ENCODE measurements at regions not wholly inside any gene's neighbourhood (a gene's known extent, or its start where the extent isn't known, plus 50 kb on each side); places are given as distances from the start of the nearest gene placed in this dataset.
"Not testable (repeated sequence)": the region's sequence is repeated elsewhere in the genome, so short reads cannot be mapped to it uniquely, and the experiment has no call there.

DNA sequence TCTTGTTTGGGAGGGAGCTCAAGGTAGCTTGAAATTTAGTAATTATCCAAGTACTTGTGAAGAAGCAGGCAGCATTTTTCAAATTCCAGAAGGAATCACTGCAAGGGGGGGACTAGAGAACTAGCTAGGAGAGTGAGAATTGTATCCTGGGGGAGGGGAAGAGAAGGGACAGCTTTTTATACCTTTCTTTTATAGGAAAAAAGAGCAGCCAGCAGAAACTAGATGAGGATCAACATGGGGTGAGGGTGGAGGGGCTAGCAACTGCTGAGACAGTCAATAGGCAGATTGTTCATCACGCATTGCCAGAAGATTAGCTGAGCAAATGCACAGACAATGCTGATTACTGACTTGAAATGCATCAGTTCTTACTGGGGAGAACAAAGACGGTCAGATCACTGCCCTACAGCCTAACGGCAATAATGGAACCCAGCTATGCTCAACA lies 514.3 kb upstream of the CITED2 start:
- no peaks in the 10 kb centered on the region for H3K9me3 Mint-ChIP-seq (ENCODE audit: low read depth)
- no peaks in the 10 kb centered on the region for H3K4me1 Mint-ChIP-seq
- no peaks in the 10 kb centered on the region for H3K36me3 Mint-ChIP-seq (ENCODE audit: low read depth)
- POLR2A ChIA-PET: no interaction called here
- peaks cover 6% of the 10 kb centered on the region for H3K27me3 Mint-ChIP-seq
- no peak overlapping the region for H3K27ac Mint-ChIP-seq
- DNase-seq (no peak), ATAC-seq (no peak)
- intact Hi-C loops (cut with DNase I, micrococcal nuclease): no loop called here
- no peak overlapping the region for H3K4me3 Mint-ChIP-seq
- CTCF ChIA-PET: interaction anchor here (1.4 kb wide), 1 partner anchor 15 kb away, joined by 3 read pairs; no protein-coding TSS in a partner anchor

DNA sequence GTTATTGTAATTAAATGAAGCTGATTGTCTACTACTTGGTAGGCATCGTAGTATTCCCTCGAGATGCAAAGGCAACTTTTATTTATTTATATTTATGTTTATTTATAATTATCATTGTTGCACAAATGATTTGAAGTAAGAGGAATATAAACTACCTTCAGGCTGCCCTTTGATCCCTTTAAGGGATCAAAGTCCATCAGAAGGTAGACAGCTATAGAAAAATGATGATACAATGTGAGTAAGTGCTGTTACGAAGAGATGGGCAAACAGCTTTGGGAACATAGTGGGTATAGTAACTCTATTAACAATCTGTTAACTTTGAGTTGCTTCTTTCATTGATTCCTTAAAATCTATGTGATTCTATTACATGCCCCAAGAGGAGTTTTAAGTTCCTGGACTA lies 512.8 kb upstream of the CITED2 start:
- Mint-ChIP-seq H3K27me3 (peaks cover 6% of the 10 kb centered on the region), H3K36me3 (ENCODE audit: low read depth) (no peaks in the 10 kb centered on the region), H3K4me1 (no peaks in the 10 kb centered on the region), H3K27ac (no peak overlapping the region), H3K9me3 (ENCODE audit: low read depth) (no peaks in the 10 kb centered on the region), H3K4me3 (no peak overlapping the region)
- ChIA-PET CTCF (no interaction called here), POLR2A (no interaction called here)
- DNase-seq (no peak), ATAC-seq (no peak)
- intact Hi-C loops (cut with DNase I, micrococcal nuclease): no loop called here

DNA sequence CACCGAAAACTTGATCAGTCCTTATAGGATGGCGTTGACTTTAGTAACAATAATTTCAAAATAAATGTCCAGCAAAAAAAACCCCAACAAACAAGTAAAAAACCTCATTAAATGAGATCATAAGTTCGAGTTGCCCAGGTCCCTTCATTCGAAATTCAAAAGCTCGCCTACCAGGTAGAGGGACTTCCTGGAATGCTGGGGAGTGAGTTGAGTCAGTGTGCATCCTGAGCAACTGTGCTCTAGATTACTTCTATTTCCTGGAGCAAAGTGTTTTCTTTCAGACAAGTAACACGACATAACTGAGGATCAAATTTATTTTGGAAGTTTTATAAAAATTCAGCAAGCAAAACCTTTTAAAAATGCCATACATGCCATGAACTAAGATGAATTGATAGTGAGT lies 511.9 kb upstream of the CITED2 start:
- H3K27me3 Mint-ChIP-seq: peaks cover 4% of the 10 kb centered on the region
- H3K9me3 Mint-ChIP-seq (ENCODE audit: low read depth): no peaks in the 10 kb centered on the region
- H3K4me1 Mint-ChIP-seq: peaks cover 2% of the 10 kb centered on the region
- intact Hi-C loops (cut with DNase I, micrococcal nuclease): no loop called here
- DNase-seq: no peak
- no peak for ATAC-seq
- POLR2A ChIA-PET: no interaction called here
- H3K4me3 Mint-ChIP-seq: no peak overlapping the region
- no peaks in the 10 kb centered on the region for H3K36me3 Mint-ChIP-seq (ENCODE audit: low read depth)
- H3K27ac Mint-ChIP-seq: no peak overlapping the region
- CTCF ChIA-PET: no interaction called here

DNA sequence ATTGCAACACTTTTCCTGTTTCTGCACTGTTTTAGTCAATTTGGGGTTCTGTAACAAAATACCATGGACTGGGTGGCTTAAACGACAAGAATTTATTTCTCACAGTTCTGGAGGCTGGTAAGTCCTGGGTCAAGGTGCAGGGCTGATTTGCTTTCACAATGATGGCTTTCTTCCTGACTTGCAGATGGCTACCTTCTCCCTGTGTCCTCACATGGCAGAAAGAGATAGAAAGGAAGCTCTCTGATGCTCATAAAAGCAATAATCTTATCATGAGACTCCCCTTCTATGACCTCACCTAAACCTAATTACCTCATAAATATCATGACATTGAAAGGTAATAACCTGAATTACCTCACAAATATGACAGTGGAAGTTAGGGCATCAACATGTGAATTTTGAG lies 511.5 kb upstream of the CITED2 start:
- Mint-ChIP-seq H3K27ac (no peak overlapping the region), H3K27me3 (peaks cover 4% of the 10 kb centered on the region)

DNA sequence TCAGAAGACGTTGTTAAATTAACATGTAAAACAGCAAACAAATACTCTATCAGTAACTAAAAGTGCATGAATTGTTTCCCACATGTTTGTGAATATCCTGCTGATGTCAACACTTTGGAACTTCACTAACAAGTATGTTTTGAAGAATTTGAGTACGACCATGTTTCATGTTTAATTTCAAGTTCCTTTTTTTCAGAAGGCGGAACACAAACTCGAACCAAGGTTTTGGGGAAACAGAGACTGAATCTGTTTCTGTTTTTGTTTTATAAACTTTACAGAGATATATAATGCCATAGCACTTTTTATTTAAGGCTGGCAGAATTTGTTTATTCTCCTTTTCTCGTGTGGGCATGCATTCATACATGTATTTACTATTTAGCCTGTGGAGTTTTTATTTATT lies 509.3 kb upstream of the CITED2 start:
- ChIA-PET POLR2A (no interaction called here), CTCF (interaction anchor here (0.9 to 1.1 kb wide), 2 partner anchors 9 to 14 kb away, joined by 3 read pairs; no protein-coding TSS in a partner anchor)
- no peak for ATAC-seq
- intact Hi-C loops (cut with DNase I, micrococcal nuclease): loop anchor here in 1 of 2 experiments (2.0 to 5.0 kb wide), 3 partner anchors 506 to 1679 kb away; no protein-coding TSS in a partner anchor
- Mint-ChIP-seq H3K4me3 (no peak overlapping the region), H3K9me3 (ENCODE audit: low read depth) (no peaks in the 10 kb centered on the region), H3K27ac (no peak overlapping the region), H3K36me3 (ENCODE audit: low read depth) (no peaks in the 10 kb centered on the region), H3K4me1 (peaks cover 2% of the 10 kb centered on the region), H3K27me3 (peaks cover 3% of the 10 kb centered on the region)
- no peak for DNase-seq

More for the DNA sequence above, 511.5 kb upstream of the CITED2 start:
- ChIA-PET POLR2A (no interaction called here), CTCF (no interaction called here)
- ATAC-seq (no peak), DNase-seq (no peak)
- intact Hi-C loops (cut with DNase I, micrococcal nuclease): no loop called here
- H3K9me3 Mint-ChIP-seq (ENCODE audit: low read depth): no peaks in the 10 kb centered on the region
- H3K4me1 Mint-ChIP-seq: peaks cover 2% of the 10 kb centered on the region
- H3K4me3 Mint-ChIP-seq: no peak overlapping the region
- H3K36me3 Mint-ChIP-seq (ENCODE audit: low read depth): no peaks in the 10 kb centered on the region

DNA sequence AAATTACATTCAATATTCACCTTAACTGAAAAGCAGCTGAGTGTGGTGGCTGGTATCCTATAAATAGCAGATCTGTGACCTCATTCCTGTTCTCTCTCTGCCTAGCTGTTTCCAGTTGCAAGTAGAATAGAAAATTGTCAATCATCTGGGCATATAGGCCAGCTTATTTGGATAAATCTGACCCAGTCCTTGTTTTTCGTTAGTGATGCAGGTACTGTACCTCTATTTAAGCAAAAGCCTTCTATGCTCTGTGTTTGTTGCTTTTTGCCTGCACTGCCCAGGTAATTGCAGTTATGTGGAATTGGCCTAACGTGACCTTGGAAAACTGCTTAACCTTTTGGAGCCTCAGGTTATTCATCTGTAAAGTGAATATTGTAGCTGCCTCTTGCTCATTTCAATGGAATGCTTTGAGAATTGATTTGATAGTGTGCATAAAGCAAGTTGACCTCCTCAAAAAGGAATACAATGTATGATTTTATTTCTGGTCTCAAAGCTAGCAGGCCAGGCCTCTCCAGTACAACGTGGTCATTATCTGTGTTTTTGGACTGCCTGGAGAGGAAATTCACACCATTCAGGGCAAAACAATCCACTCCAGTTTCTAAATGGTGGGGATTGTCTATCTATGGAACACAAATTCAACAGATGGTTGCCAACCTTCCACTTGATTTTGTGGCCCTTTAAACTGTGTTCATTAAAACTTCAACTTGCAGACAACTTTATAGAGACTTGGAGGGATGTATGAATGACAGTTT lies 508.7 kb upstream of the CITED2 start:
- peaks cover 2% of the 10 kb centered on the region for H3K4me1 Mint-ChIP-seq
- POLR2A ChIA-PET: no interaction called here
- peaks cover 2% of the 10 kb centered on the region for H3K27me3 Mint-ChIP-seq
- H3K9me3 Mint-ChIP-seq (ENCODE audit: low read depth): no peaks in the 10 kb centered on the region
- DNase-seq (no peak), ATAC-seq (no peak)
- H3K36me3 Mint-ChIP-seq (ENCODE audit: low read depth): no peaks in the 10 kb centered on the region
- H3K4me3 Mint-ChIP-seq: no peak overlapping the region
- no peak overlapping the region for H3K27ac Mint-ChIP-seq
- intact Hi-C loops (cut with DNase I, micrococcal nuclease): loop anchor here in 1 of 2 experiments (2.0 to 5.0 kb wide), 3 partner anchors 506 to 1680 kb away; no protein-coding TSS in a partner anchor
- CTCF ChIA-PET: interaction anchor here (0.9 to 1.1 kb wide), 2 partner anchors 8 to 120 kb away, joined by 3 to 4 read pairs; no protein-coding TSS in a partner anchor

DNA sequence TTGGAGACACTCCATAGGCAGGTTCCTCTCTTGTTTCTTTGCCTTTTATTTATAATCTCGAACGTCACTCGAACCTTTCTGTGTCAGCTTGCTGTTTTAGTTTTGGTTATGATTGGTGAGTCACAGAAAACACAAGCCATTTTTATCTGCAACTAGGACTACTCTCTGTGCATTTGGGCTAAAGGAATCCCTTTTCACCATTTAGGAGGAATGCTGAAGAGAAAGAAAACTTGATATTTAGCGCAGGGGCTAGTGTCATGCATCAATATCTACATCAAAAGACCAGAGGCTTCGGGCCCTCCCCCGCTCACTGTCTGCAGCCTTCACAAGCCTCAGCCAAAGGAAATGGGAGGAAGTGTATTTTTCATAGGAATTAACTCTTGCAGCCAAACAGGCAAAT lies 507.8 kb upstream of the CITED2 start:
- H3K9me3 Mint-ChIP-seq (ENCODE audit: low read depth): no peaks in the 10 kb centered on the region
- ChIA-PET POLR2A (no interaction called here), CTCF (interaction anchor here (1.0 to 1.1 kb wide), 2 partner anchors 14 to 119 kb away, joined by 3 to 4 read pairs; no protein-coding TSS in a partner anchor)
- no peaks in the 10 kb centered on the region for H3K36me3 Mint-ChIP-seq (ENCODE audit: low read depth)
- no peak overlapping the region for H3K27ac Mint-ChIP-seq
- ATAC-seq (peak; percentile 26), DNase-seq (no peak)
- H3K4me1 Mint-ChIP-seq: peaks cover 2% of the 10 kb centered on the region
- intact Hi-C loops (cut with DNase I, micrococcal nuclease): loop anchor here in 1 of 2 experiments (2.0 to 5.0 kb wide), 3 partner anchors 505 to 1681 kb away; no protein-coding TSS in a partner anchor
- no peak overlapping the region for H3K4me3 Mint-ChIP-seq
- H3K27me3 Mint-ChIP-seq: peaks cover 2% of the 10 kb centered on the region

DNA sequence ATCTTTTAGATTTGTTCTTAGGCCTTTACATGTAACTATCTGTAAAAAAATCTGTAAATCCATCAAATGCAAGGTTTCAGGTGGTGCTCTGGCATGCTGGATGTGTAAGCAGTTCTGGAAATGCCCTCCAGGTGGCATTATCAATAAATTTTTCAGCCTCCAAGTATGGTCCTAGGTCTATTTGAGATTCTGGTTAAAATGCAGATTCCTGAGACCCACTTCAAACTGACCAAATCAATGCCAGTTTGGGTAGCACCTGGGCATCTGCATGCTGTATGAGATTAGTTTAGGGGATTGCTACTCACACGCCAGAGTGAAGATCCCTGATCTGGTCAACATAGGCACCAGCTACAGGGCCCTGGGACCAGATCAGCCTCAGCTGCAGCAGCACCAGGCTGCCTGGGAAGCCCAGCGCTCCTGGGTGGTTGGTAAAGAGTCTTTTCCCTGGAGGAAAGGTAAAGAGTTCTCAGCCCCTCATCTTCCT lies 507.3 kb upstream of the CITED2 start:
- POLR2A ChIA-PET: no interaction called here
- Mint-ChIP-seq H3K9me3 (ENCODE audit: low read depth) (no peaks in the 10 kb centered on the region), H3K4me1 (peaks cover 2% of the 10 kb centered on the region), H3K36me3 (ENCODE audit: low read depth) (no peaks in the 10 kb centered on the region), H3K4me3 (no peak overlapping the region), H3K27ac (no peak overlapping the region), H3K27me3 (peaks cover 2% of the 10 kb centered on the region)
- intact Hi-C loops (cut with DNase I, micrococcal nuclease): loop anchor here in 1 of 2 experiments (2.0 to 5.0 kb wide), 3 partner anchors 504 to 1681 kb away; no protein-coding TSS in a partner anchor
- ATAC-seq (peak; percentile 61), DNase-seq (peak; percentile 33)
- CTCF ChIA-PET: interaction anchor here (0.6 to 1.0 kb wide), 3 partner anchors 14 to 114 kb away, joined by 3 to 5 read pairs (median 4); no protein-coding TSS in a partner anchor

DNA sequence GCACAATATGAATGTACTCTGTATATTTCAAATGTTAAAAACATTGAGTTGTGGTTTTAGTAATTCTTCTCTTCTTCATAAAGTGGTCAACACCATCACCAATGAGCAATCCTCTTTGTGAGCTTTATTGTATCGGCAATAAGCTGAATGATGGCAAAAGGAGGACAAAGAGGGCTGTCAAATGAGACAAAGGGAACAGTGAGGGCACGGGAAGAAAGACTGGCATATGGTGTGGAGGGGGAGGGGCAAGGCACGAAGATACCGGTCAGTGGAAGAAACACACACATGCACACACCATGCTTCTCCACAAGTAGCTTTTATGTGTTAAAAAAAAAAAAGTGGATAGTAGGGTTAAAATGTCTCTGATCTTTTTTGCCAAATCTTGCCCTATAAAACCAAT lies 506.8 kb upstream of the CITED2 start:
- ATAC-seq (no peak), DNase-seq (no peak)
- ChIA-PET CTCF (interaction anchor here (0.6 to 0.8 kb wide), 2 partner anchors 97 to 113 kb away, joined by 4 to 5 read pairs; no protein-coding TSS in a partner anchor), POLR2A (no interaction called here)
- Mint-ChIP-seq H3K4me3 (no peak overlapping the region), H3K27ac (no peak overlapping the region), H3K36me3 (ENCODE audit: low read depth) (no peaks in the 10 kb centered on the region), H3K27me3 (peaks cover 2% of the 10 kb centered on the region), H3K9me3 (ENCODE audit: low read depth) (no peaks in the 10 kb centered on the region), H3K4me1 (peaks cover 2% of the 10 kb centered on the region)
- intact Hi-C loops (cut with DNase I, micrococcal nuclease): loop anchor here in 1 of 2 experiments (5.0 kb wide), 2 partner anchors 504 to 1041 kb away; no protein-coding TSS in a partner anchor

DNA sequence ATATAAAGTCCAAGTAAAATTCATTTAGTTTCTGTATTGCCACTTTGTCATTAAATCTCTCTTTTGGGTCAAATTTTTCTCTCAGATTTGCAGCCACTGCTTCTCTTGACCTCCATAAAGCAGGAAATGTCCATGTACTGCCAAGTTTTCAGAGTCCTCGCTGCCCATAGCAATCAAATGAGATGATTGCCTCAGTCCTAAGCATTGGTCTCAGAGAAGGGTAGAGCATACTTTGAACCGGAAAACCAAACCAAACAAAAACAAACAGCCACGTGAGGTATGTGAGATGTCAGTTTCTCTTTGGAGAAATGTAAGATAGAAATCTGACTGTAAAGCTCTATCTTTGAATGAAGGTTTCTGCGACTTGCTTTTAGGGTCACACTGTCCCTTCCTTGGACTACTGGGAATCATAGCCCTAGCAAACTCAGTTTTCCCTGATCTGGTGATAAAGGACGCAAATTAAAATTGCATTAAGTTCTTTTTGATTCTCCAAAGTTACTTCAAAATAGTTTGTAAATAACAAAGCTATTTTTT lies 505.4 kb upstream of the CITED2 start:
- ATAC-seq (no peak), DNase-seq (no peak)
- Mint-ChIP-seq H3K27ac (no peak overlapping the region), H3K4me1 (peaks cover 2% of the 10 kb centered on the region), H3K9me3 (ENCODE audit: low read depth) (no peaks in the 10 kb centered on the region), H3K4me3 (no peak overlapping the region), H3K36me3 (ENCODE audit: low read depth) (no peaks in the 10 kb centered on the region), H3K27me3 (peaks cover 2% of the 10 kb centered on the region)
- CTCF ChIA-PET: interaction anchor here (0.9 kb wide), 1 partner anchor 29 kb away, joined by 3 read pairs; no protein-coding TSS in a partner anchor
- intact Hi-C loops (cut with DNase I, micrococcal nuclease): loop anchor here in 1 of 2 experiments (1.0 to 5.0 kb wide), 3 partner anchors 23 to 1042 kb away; no protein-coding TSS in a partner anchor
- POLR2A ChIA-PET: no interaction called here

DNA sequence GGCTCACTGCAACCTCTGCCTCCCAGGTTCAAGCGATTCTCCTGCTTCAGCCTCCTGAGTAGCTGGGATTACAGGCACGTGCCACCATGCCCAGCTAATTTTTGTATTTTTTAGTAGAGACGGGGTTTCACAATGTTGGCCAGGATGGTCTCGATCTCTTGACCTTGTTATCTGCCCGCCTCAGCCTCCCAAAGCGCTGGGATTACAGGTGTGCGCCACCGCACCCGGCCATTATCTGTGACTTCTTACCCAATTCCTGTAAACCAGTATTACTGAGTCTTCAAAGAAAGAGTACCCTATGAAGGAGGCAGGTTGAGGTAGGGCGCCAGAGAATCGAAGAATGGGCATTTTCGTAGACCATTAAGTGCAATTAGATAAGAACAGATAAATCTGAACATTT lies 504.8 kb upstream of the CITED2 start:
- CTCF ChIA-PET; H3K36me3 Mint-ChIP-seq (ENCODE audit: low read depth); DNase-seq; H3K27me3 Mint-ChIP-seq; POLR2A ChIA-PET; H3K27ac Mint-ChIP-seq; H3K9me3 Mint-ChIP-seq (ENCODE audit: low read depth); H3K4me1 Mint-ChIP-seq; H3K4me3 Mint-ChIP-seq; ATAC-seq: not testable (repeated sequence)
- intact Hi-C loops (cut with DNase I, micrococcal nuclease): loop anchor here in 1 of 2 experiments (1.0 kb wide), 1 partner anchor 22 kb away; no protein-coding TSS in a partner anchor
